Endothelial cell of umbilical vein (primary cell): ENCODE measurements at regions not wholly inside any gene's neighbourhood (a gene's known extent, or its start where the extent isn't known, plus 50 kb on each side); places are given as distances from the start of the nearest gene placed in this dataset.

Source experiments
- BruUV-seq: library from RNA; stranded (reverse); fragments of 400-500 nt; replicated peaks from 2 replicates; lab custom pipeline; 2021; lab: Mats Ljungman, UMichigan
- CTCF ChIA-PET: fragments of 300-600, 350-600 bp; sonication (Branson Sonifier 250); formaldehyde crosslinking; loops from one replicate; lab custom pipeline; 2021; ENCODE audit warnings: antibody characterized with exemption, inconsistent platforms; lab: Charles Lee
- POLR2A ChIA-PET: fragments of 300-600, 350-600 bp; sonication (Branson Sonifier 250); formaldehyde crosslinking; loops from one replicate; lab custom pipeline; 2021; ENCODE audit warnings: antibody characterized with exemption, inconsistent platforms; lab: Charles Lee
- DNase-seq: peaks from one replicate; pipeline ENCODE4 v3.0.0-alpha.2; 2011; ENCODE audit warnings: low read depth, low spot score
- FAIRE-seq: peaks from 2 replicates; lab custom pipeline; 2011; peaks lifted over from hg19 to GRCh38; lab: Jason Lieb, UNC
- H2AFZ ChIP-seq: 2 replicates; pipeline ENCODE4 v1.6.0; 2012; ENCODE audit warnings: low read depth, low read length, control low read depth, inconsistent platforms
- H3K27ac ChIP-seq: 2 replicates; pipeline ENCODE4 v1.5.1; 2011; ENCODE audit warnings: low read depth, mild to moderate bottlenecking, control low read depth, low read length, moderate library complexity; ENCODE audit not compliant: insufficient read depth
- H3K27me3 ChIP-seq, 2 experiments: 2 replicates each; pipeline versions ENCODE4 v1.6.0 to v1.6.1; 2011; ENCODE audit warnings: low read length in 2 of 2, mixed read lengths in 1 of 2; ENCODE audit not compliant: control insufficient read depth in 2 of 2, insufficient read depth in 2 of 2
- H3K36me3 ChIP-seq, 2 experiments: 2 replicates in 1 of 2; 3 replicates in 1 of 2; pipeline ENCODE4 v1.5.1; 2011; ENCODE audit warnings: low read length in 2 of 2, mild to moderate bottlenecking in 1 of 2, moderate library complexity in 1 of 2; ENCODE audit not compliant: control insufficient read depth in 2 of 2, insufficient read depth in 2 of 2; ENCODE audit errors: extremely low read depth in 1 of 2
- H3K4me1 ChIP-seq: 3 replicates; pipeline ENCODE4 v1.5.1; 2011; ENCODE audit warnings: mild to moderate bottlenecking, low read length; ENCODE audit not compliant: control insufficient read depth, insufficient read depth; ENCODE audit errors: extremely low read depth
- H3K4me2 ChIP-seq: 2 replicates; pipeline ENCODE4 v1.6.1; 2011; ENCODE audit warnings: low read length, control low read depth, mixed read lengths; ENCODE audit not compliant: insufficient read depth
- H3K4me3 ChIP-seq, 3 experiments: fragments of 200-600 bp in 1 of 3; sonication (generic), shearing (Covaris generic) in 1 of 3; replicated peaks in 1 of 3; 2 replicates each; pipeline ENCODE4 v1.5.1; 2011 to 2016; ENCODE audit warnings: control low read depth in 3 of 3, low read length in 3 of 3, mild to moderate bottlenecking in 2 of 3, inconsistent platforms in 1 of 3, low read depth in 1 of 3, moderate library complexity in 1 of 3; ENCODE audit not compliant: insufficient read depth in 1 of 3
- H3K79me2 ChIP-seq: 2 replicates; pipeline ENCODE4 v1.6.0; 2012; ENCODE audit warnings: low read length, inconsistent platforms; ENCODE audit not compliant: control insufficient read depth, insufficient read depth
- H3K9ac ChIP-seq: replicated peaks from 2 replicates; pipeline ENCODE3; 2011; ENCODE audit warnings: low read length, control low read depth; ENCODE audit not compliant: insufficient read depth; ENCODE audit errors: extremely low read depth
- H3K9me1 ChIP-seq: replicated peaks from 3 replicates; pipeline ENCODE4 v1.6.0; 2011; ENCODE audit warnings: mild to moderate bottlenecking, low read length; ENCODE audit not compliant: control insufficient read depth, insufficient read depth; ENCODE audit errors: extremely low read depth
- H3K9me3 ChIP-seq: replicated peaks from 2 replicates; pipeline ENCODE4 v1.5.1; 2012; ENCODE audit warnings: low read length, inconsistent platforms; ENCODE audit not compliant: control insufficient read depth, insufficient read depth
- H4K20me1 ChIP-seq: replicated peaks from 2 replicates; pipeline ENCODE3; 2011; ENCODE audit warnings: mild to moderate bottlenecking, low read length; ENCODE audit not compliant: control insufficient read depth, insufficient read depth; ENCODE audit errors: extremely low read depth
- CTCF ChIP-seq, 2 donors: IDR thresholded peaks; 1 replicate in 1 of 2; 2 replicates in 1 of 2; pipeline ENCODE4 v1.5.1; 2011; ENCODE audit warnings: low read length in 2 of 2, mild to moderate bottlenecking in 2 of 2, moderate library complexity in 2 of 2, control low read depth in 1 of 2, inconsistent platforms in 1 of 2, low read depth in 1 of 2; ENCODE audit not compliant: insufficient read depth in 1 of 2; ENCODE audit errors: extremely low read depth in 1 of 2
- EZH2 ChIP-seq: IDR thresholded peaks from 2 replicates; pipeline ENCODE4 v1.6.1; 2012; ENCODE audit warnings: borderline replicate concordance, low read depth, mild to moderate bottlenecking, moderate library complexity, low read length, inconsistent platforms; ENCODE audit not compliant: severe bottlenecking
- FOS ChIP-seq: IDR thresholded peaks from 2 replicates; pipeline ENCODE4 v1.6.1; 2011; ENCODE audit warnings: mild to moderate bottlenecking, low read length, moderate library complexity, borderline replicate concordance; ENCODE audit not compliant: insufficient read depth
- GATA2 ChIP-seq: IDR thresholded peaks from 2 replicates; pipeline ENCODE4 v1.7.0; 2011; ENCODE audit warnings: low read depth, mild to moderate bottlenecking, moderate library complexity, mixed read lengths, low read length; ENCODE audit not compliant: insufficient read length, insufficient read depth
- JUN ChIP-seq: IDR thresholded peaks from 2 replicates; pipeline ENCODE4 v1.6.1; 2011; ENCODE audit warnings: borderline replicate concordance, low read depth; ENCODE audit not compliant: insufficient read length, insufficient read depth
- MAX ChIP-seq: IDR thresholded peaks from 2 replicates; pipeline ENCODE4 v1.6.1; 2011; ENCODE audit not compliant: insufficient read depth, insufficient read length
- MYC ChIP-seq: IDR thresholded peaks from one replicate; pipeline ENCODE4 v1.6.1; 2011; ENCODE audit warnings: mild to moderate bottlenecking, low read depth, low read length
- POLR2A ChIP-seq: IDR thresholded peaks from 2 replicates; pipeline ENCODE4 v1.6.1; 2012; ENCODE audit warnings: low read depth, mild to moderate bottlenecking, control low read depth, low read length
- POLR2AphosphoS5 ChIP-seq: IDR thresholded peaks from 2 replicates; pipeline ENCODE4 v1.6.1; 2012; ENCODE audit warnings: low read depth, mild to moderate bottlenecking, control low read depth, low read length, moderate library complexity; ENCODE audit not compliant: insufficient read depth
- dilution Hi-C: fragments of 300-500 bp; cut with MboI; formaldehyde crosslinking; loops from one replicate; pipeline ENCODE4 v1.15.0; 2019; ENCODE audit warnings: low sequenced_read_pairs; ENCODE audit not compliant: extremely low pct_ligation_motif_present
- intact Hi-C: fragments of 100-400 bp; cut with micrococcal nuclease; formaldehyde crosslinking; loops from one replicate; pipeline ENCODE4 v1.10.0; 2022

- dilution Hi-C loops (no loop called here), intact Hi-C loops (no loop called here)
- Histone ChIP-seq H3K4me2 (no peak overlapping the region), H3K79me2 (no peaks in the 10 kb centered on the region), H3K9ac (no peak overlapping the region), H3K9me3 (no peaks in the 10 kb centered on the region), H3K4me1 (peaks cover 3% of the 10 kb centered on the region), H2AFZ (no peak overlapping the region), H3K36me3 (no peaks in the 10 kb centered on the region), H3K4me3 (no peak overlapping the region), H4K20me1 (no peaks in the 10 kb centered on the region), H3K9me1 (no peaks in the 10 kb centered on the region), H3K27me3 (no peaks in the 10 kb centered on the region), H3K27ac (no peak overlapping the region)
- ChIA-PET CTCF (no interaction called here), POLR2A (no interaction called here)
- BruUV-seq: no TSS peak
- TF ChIP-seq MYC: no peak
- no peak for TF ChIP-seq EZH2
- TF ChIP-seq FOS: no peak
- TF ChIP-seq MAX: no peak
- no peak for TF ChIP-seq POLR2AphosphoS5
- no peak for TF ChIP-seq POLR2A
- TF ChIP-seq JUN: no peak
- TF ChIP-seq CTCF (IDR thresholded peaks at IDR 0.05; ENCODE audit: extremely low read depth in 1 of 2, insufficient read depth in 1 of 2, low read depth in 1 of 2, low read length in 2 of 2): no peak
- TF ChIP-seq GATA2: no peak
- FAIRE-seq (no peak), DNase-seq (no peak)
These were observed 474.7 kb upstream of the TNP1 start for GRCh38 chr2:217334561-217334960.
